HAP-1 (cell line): ENCODE measurements at regions not wholly inside any gene's neighbourhood (a gene's known extent, or its start where the extent isn't known, plus 50 kb on each side); places are given as distances from the start of the nearest gene placed in this dataset.
"Not testable (repeated sequence)": the region's sequence is repeated elsewhere in the genome, so short reads cannot be mapped to it uniquely, and the experiment has no call there.

ENCODE experiments used
- DNase-seq, 2 experiments: peaks; one replicate each; pipeline ENCODE4 v3.0.0-alpha.2; 2016 to 2020; ENCODE audit warnings: low spot score in 2 of 2
- H3K27me3 ChIP-seq: fragments of 250-450 bp; sonication (Bioruptor Pico); 2 replicates; pipeline ENCODE4 v1.5.1; 2020; ENCODE audit warnings: low read depth, mild to moderate bottlenecking, moderate library complexity
- H3K36me3 ChIP-seq: fragments of 250-450 bp; sonication (Bioruptor Pico); replicated peaks from 2 replicates; pipeline ENCODE4 v1.5.1; 2020; ENCODE audit warnings: mild to moderate bottlenecking
- H3K4me1 ChIP-seq: fragments of 250-450 bp; sonication (Bioruptor Pico); 2 replicates; pipeline ENCODE4 v1.5.1; 2020; ENCODE audit warnings: mild to moderate bottlenecking
- H3K4me3 ChIP-seq: fragments of 250-450 bp; sonication (Bioruptor Pico); 2 replicates; pipeline ENCODE4 v1.5.1; 2020; ENCODE audit warnings: mild to moderate bottlenecking, moderate library complexity
- H3K9me3 ChIP-seq: fragments of 250-450 bp; sonication (Bioruptor Pico); 2 replicates; pipeline ENCODE4 v1.5.1; 2020; ENCODE audit warnings: mild to moderate bottlenecking, moderate library complexity
- in situ Hi-C: fragments of 300-500 bp; cut with MboI; formaldehyde crosslinking; loops from 3 replicates; pipeline ENCODE4 v1.14.3; 2020; ENCODE audit warnings: low sequenced_read_pairs, inconsistent platforms, mixed read lengths

- peak; percentile 6 to 14 for DNase-seq
- Histone ChIP-seq H3K4me1 (no peaks in the 10 kb centered on the region), H3K4me3 (no peak overlapping the region), H3K27me3 (no peaks in the 10 kb centered on the region), H3K9me3 (no peaks in the 10 kb centered on the region), H3K36me3 (no peaks in the 10 kb centered on the region)
- in situ Hi-C loops = no loop called here
Observed at GRCh38 chr12:61993734-61994345, 266.4 kb upstream of the USP15 start.

GRCh38 chr12:61996717-61997116 is 263.5 kb upstream of the USP15 start:
- no peaks in the 10 kb centered on the region for H3K9me3 ChIP-seq
- no peaks in the 10 kb centered on the region for H3K4me1 ChIP-seq
- no peak overlapping the region for H3K4me3 ChIP-seq
- H3K27me3 ChIP-seq = no peaks in the 10 kb centered on the region
- H3K36me3 ChIP-seq = no peaks in the 10 kb centered on the region
- in situ Hi-C loops = no loop called here
- no peak for DNase-seq

DNA sequence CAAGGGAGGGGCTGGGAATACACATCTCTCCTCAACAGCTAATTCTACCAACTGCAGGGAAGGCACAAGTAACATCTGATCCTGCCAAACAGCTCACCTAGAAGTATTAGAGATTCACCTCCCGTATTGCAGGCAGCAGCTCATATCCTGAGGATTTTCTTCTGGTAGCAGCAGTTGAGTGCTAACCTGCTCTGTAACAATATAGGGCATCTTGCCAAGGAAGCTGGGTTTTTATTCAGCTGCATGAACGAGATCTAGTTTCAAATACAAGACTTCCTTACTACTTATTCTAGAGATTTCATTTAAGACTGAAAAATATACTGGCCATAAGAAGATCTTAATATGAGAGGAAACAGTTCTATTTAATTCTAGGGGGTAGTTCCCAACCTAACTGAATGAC is 261.4 kb upstream of the USP15 start:
- no peaks in the 10 kb centered on the region for H3K27me3 ChIP-seq
- H3K4me3 ChIP-seq = no peak overlapping the region
- in situ Hi-C loops = no loop called here
- H3K9me3 ChIP-seq = no peaks in the 10 kb centered on the region
- DNase-seq = no peak
- no peaks in the 10 kb centered on the region for H3K4me1 ChIP-seq
- no peaks in the 10 kb centered on the region for H3K36me3 ChIP-seq

DNA sequence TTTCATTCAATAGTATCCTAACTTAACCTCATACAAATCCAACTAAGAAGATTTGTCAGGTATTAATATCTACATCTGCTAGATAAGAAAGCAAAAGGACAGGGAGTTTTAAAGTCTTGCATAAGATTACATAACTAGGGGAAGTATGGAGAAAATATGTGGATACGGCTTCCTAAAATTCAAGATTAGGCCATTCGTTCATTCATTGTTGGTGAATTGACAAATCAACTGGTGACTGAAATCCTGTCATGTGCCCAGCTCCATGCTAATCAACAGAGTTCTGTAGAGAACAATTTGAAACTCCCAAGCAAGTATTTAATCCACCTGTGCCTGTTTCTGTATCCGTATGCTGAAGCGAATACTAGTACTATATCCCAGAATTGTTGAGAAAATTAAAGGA is 260.9 kb upstream of the USP15 start:
- H3K4me3 ChIP-seq = no peak overlapping the region
- no peaks in the 10 kb centered on the region for H3K4me1 ChIP-seq
- H3K27me3 ChIP-seq = no peaks in the 10 kb centered on the region
- no peak for DNase-seq
- no peaks in the 10 kb centered on the region for H3K36me3 ChIP-seq
- in situ Hi-C loops = no loop called here
- no peaks in the 10 kb centered on the region for H3K9me3 ChIP-seq

GRCh38 chr12:62001424-62001823 is 258.8 kb upstream of the USP15 start:
- H3K27me3 ChIP-seq = no peaks in the 10 kb centered on the region
- no peaks in the 10 kb centered on the region for H3K9me3 ChIP-seq
- in situ Hi-C loops = no loop called here
- H3K36me3 ChIP-seq = no peaks in the 10 kb centered on the region
- no peak overlapping the region for H3K4me3 ChIP-seq
- DNase-seq = no peak
- H3K4me1 ChIP-seq = no peaks in the 10 kb centered on the region

GRCh38 chr12:62003226-62003625 is 257.0 kb upstream of the USP15 start:
- H3K4me3 ChIP-seq = no peak overlapping the region
- DNase-seq = no peak
- in situ Hi-C loops = no loop called here

GRCh38 chr12:62003701-62004100 is 256.5 kb upstream of the USP15 start:
- no peak for DNase-seq
- no peaks in the 10 kb centered on the region for H3K4me1 ChIP-seq
- H3K27me3 ChIP-seq = no peaks in the 10 kb centered on the region
- no peak overlapping the region for H3K4me3 ChIP-seq
- no peaks in the 10 kb centered on the region for H3K9me3 ChIP-seq
- H3K36me3 ChIP-seq = no peaks in the 10 kb centered on the region
- in situ Hi-C loops = no loop called here

More at GRCh38 chr12:62003226-62003625, 257.0 kb upstream of the USP15 start:
- Histone ChIP-seq H3K27me3 (no peaks in the 10 kb centered on the region), H3K9me3 (no peaks in the 10 kb centered on the region), H3K36me3 (no peaks in the 10 kb centered on the region), H3K4me1 (no peaks in the 10 kb centered on the region)

DNA sequence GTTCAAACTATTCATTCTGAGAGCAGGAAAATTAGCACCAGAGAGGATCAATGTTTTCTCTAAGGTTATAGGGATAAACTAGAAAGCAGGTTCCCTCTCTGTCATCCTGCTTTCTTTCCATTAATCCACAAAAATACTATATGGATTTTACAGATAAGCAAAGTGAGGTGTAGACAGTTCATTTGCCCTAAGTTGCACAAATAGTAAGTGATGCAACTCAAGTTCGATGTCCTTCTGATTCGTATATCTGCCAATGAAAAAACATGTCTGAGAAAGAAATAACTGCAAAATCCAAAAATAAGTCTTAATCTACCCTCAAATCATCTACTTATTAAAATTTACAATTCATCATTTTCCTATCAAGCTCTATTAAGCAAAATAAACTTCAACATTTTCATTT is 254.6 kb upstream of the USP15 start:
- Histone ChIP-seq H3K4me3 (no peak overlapping the region), H3K36me3 (no peaks in the 10 kb centered on the region), H3K4me1 (no peaks in the 10 kb centered on the region), H3K27me3 (no peaks in the 10 kb centered on the region), H3K9me3 (no peaks in the 10 kb centered on the region)
- no peak for DNase-seq
- in situ Hi-C loops = no loop called here

- H3K27me3 ChIP-seq = no peaks in the 10 kb centered on the region
- H3K9me3 ChIP-seq = no peaks in the 10 kb centered on the region
- no peak overlapping the region for H3K4me3 ChIP-seq
- no peaks in the 10 kb centered on the region for H3K4me1 ChIP-seq
- in situ Hi-C loops = no loop called here
- H3K36me3 ChIP-seq = no peaks in the 10 kb centered on the region
- DNase-seq = peak; percentile 35 to 40
Observed at GRCh38 chr12:62006076-62006732, 254.0 kb upstream of the USP15 start.

- Histone ChIP-seq H3K9me3 (no peaks in the 10 kb centered on the region), H3K4me3 (no peak overlapping the region), H3K36me3 (no peaks in the 10 kb centered on the region), H3K4me1 (no peaks in the 10 kb centered on the region), H3K27me3 (no peaks in the 10 kb centered on the region)
- no peak for DNase-seq
- in situ Hi-C loops = no loop called here
Observed at GRCh38 chr12:62008703-62009102, 251.5 kb upstream of the USP15 start.

DNA sequence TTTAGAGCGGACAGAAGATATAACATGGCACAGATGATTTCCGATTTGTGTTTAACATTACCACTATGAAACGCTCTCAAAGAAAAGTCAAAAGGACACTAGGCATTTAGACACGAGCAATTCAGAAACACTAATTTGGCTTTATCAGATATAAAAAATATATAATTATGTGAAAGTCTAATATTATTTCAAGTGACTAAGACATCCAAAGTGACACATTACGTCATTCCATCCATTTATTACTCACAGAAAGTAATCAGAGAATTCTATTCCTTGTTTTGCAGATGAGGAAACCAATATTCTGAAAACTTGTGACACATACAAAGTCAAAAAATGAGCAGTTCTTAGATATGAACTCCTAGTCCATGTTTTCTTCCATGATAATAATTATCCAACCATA is 250.8 kb upstream of the USP15 start:
- no peaks in the 10 kb centered on the region for H3K27me3 ChIP-seq
- no peaks in the 10 kb centered on the region for H3K4me1 ChIP-seq
- no peaks in the 10 kb centered on the region for H3K36me3 ChIP-seq
- no peaks in the 10 kb centered on the region for H3K9me3 ChIP-seq
- in situ Hi-C loops = no loop called here
- H3K4me3 ChIP-seq = no peak overlapping the region
- DNase-seq = no peak

GRCh38 chr12:62010331-62010906 is 249.8 kb upstream of the USP15 start:
- H3K36me3 ChIP-seq, DNase-seq, H3K4me3 ChIP-seq, H3K4me1 ChIP-seq, H3K9me3 ChIP-seq, H3K27me3 ChIP-seq, in situ Hi-C loops: not testable (repeated sequence)

DNA sequence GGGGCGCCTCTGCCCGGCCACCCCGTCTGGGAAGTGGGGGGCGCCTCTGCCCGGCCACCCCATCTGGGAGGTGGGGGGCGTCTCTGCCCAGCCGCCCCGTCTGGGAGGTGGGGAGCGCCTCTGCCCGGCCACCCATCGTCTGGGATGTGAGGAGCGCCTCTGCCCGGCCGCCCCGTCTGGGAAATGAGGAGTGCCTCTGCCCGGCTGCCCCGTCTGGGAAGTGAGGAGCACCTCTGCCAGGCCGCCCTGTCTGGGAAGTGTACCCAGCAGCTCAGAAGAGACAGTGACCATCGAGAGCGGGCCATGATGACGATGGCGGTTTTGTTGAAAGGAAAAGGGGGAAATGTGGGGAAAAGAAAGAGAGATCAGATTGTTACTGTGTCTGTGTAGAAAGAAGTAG is 249.2 kb upstream of the USP15 start:
- H3K4me1 ChIP-seq, H3K27me3 ChIP-seq, H3K9me3 ChIP-seq, H3K4me3 ChIP-seq, DNase-seq, in situ Hi-C loops, H3K36me3 ChIP-seq: not testable (repeated sequence)

GRCh38 chr12:62014330-62014729 is 245.9 kb upstream of the USP15 start:
- H3K9me3 ChIP-seq = no peaks in the 10 kb centered on the region
- DNase-seq = no peak
- in situ Hi-C loops = no loop called here

More at GRCh38 chr12:62014330-62014729, 245.9 kb upstream of the USP15 start:
- no peaks in the 10 kb centered on the region for H3K36me3 ChIP-seq
- no peaks in the 10 kb centered on the region for H3K4me1 ChIP-seq
- H3K27me3 ChIP-seq = no peaks in the 10 kb centered on the region
- H3K4me3 ChIP-seq = no peak overlapping the region
